ENCODE measurements at regions not wholly inside any gene's neighbourhood (a gene's known extent, or its start where the extent isn't known, plus 50 kb on each side); places are given as distances from the start of the nearest gene placed in this dataset.
"Not testable (repeated sequence)": the region's sequence is repeated elsewhere in the genome, so short reads cannot be mapped to it uniquely, and the experiment has no call there.

DNA sequence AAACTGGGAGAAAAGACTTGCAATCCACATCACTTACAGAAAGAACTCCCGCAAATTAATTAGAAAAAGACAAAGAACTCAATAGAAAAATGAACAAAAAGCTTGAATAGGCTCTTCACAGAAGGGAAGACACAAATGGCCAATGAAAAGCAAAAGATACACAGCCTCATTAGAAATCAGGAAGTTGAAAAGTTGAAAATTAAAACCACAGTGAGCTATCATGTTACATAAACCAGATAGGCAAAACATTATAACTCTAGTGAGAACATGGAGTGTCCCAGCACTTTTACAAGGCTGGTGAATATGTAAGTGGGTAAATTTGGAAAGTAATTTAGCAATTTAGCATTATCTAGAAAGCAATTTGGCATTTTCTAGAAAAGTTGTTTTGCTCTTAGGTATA, 158.4 kb upstream of the RASSF8 start:
- Histone ChIP-seq H3K9ac (ENCODE audit: low read length) (no peak overlapping the region), H3K9me3 (ENCODE audit: control insufficient read depth, low read length) (no peaks in the 10 kb centered on the region), H2BK12ac (ENCODE audit: low read length in 2 of 2) (no peak overlapping the region), H4K8ac (ENCODE audit: low read length) (no peak overlapping the region), H2AFZ (ENCODE audit: low read depth, low read length) (no peak overlapping the region), H3K4me1 (ENCODE audit: control insufficient read depth, insufficient read depth, low read depth, low read length) (no peaks in the 10 kb centered on the region), H3K18ac (ENCODE audit: low read depth in 1 of 2, low read length in 2 of 2) (no peak overlapping the region), H3K4me3 (ENCODE audit: insufficient read depth in 1 of 2, low read depth in 1 of 2, low read length in 2 of 2) (no peak overlapping the region), H3K23ac (ENCODE audit: low read length in 2 of 2) (no peak overlapping the region), H3K36me3 (ENCODE audit: control insufficient read depth in 1 of 2, insufficient read depth in 2 of 2, low read depth in 1 of 2, low read length in 2 of 2) (no peaks in the 10 kb centered on the region), H3K4me2 (ENCODE audit: low read length, poor library complexity, severe bottlenecking) (no peak overlapping the region), H3K79me1 (replicated peaks; ENCODE audit: low read length, poor library complexity, severe bottlenecking) (no peaks in the 10 kb centered on the region), H2BK5ac (ENCODE audit: low read depth, low read length, poor library complexity, severe bottlenecking) (no peak overlapping the region), H2AK5ac (ENCODE audit: low read length, severe bottlenecking) (no peak overlapping the region), H3K27ac (ENCODE audit: low read length, poor library complexity, severe bottlenecking) (no peak overlapping the region), H3K14ac (ENCODE audit: low read length in 2 of 2) (no peak overlapping the region), H4K91ac (ENCODE audit: low read length) (no peak overlapping the region), H3K27me3 (ENCODE audit: control insufficient read depth in 1 of 2, insufficient read depth in 1 of 2, low read length in 2 of 2) (no peaks in the 10 kb centered on the region), H3K4ac (ENCODE audit: low read depth in 1 of 2, low read length in 2 of 2) (no peak overlapping the region), H2BK15ac (ENCODE audit: low read depth, poor library complexity, severe bottlenecking) (no peak overlapping the region), H2BK120ac (ENCODE audit: low read depth, low read length) (no peak overlapping the region)
- no peak for DNase-seq
- 100% methylated on average over 1 of the region's 1 CpG for WGBS

DNA sequence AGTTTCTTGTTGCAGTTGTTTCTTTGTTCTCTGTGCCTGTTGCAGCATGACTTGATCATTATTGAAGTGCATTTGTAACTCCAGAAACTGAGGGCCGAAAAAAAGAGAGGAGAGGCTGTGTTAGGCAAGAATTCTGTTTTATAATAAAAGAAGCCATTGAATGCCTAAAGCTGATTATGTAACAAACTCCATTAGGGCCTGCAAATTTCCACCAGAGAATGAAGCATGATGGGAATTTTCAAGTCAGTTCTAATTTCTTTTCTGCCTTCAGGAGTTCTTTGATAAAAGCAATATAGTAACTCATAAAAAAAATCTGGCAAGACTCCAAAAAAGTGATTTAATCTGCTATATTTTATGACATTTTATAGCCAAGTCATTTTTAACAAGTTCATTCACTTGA, 156.7 kb upstream of the RASSF8 start:
- H3K4me1 ChIP-seq (ENCODE audit: control insufficient read depth, insufficient read depth, low read depth, low read length), result no peaks in the 10 kb centered on the region
- H3K9me3 ChIP-seq (ENCODE audit: control insufficient read depth, low read length), result no peaks in the 10 kb centered on the region
- no peak overlapping the region for H3K14ac ChIP-seq (ENCODE audit: low read length in 2 of 2)
- no peak overlapping the region for H2BK12ac ChIP-seq (ENCODE audit: low read length in 2 of 2)
- H4K91ac ChIP-seq (ENCODE audit: low read length), result no peak overlapping the region
- no peak overlapping the region for H3K9ac ChIP-seq (ENCODE audit: low read length)
- H3K23ac ChIP-seq (ENCODE audit: low read length in 2 of 2), result no peak overlapping the region
- H3K4ac ChIP-seq (ENCODE audit: low read depth in 1 of 2, low read length in 2 of 2), result no peak overlapping the region
- no peak overlapping the region for H2BK15ac ChIP-seq (ENCODE audit: low read depth, poor library complexity, severe bottlenecking)
- no peak overlapping the region for H2BK120ac ChIP-seq (ENCODE audit: low read depth, low read length)
- no peaks in the 10 kb centered on the region for H3K79me1 ChIP-seq (replicated peaks; ENCODE audit: low read length, poor library complexity, severe bottlenecking)
- no peaks in the 10 kb centered on the region for H3K36me3 ChIP-seq (ENCODE audit: control insufficient read depth in 1 of 2, insufficient read depth in 2 of 2, low read depth in 1 of 2, low read length in 2 of 2)
- H3K18ac ChIP-seq (ENCODE audit: low read depth in 1 of 2, low read length in 2 of 2), result no peak overlapping the region
- WGBS, result 89% methylated on average over 1 of the region's 1 CpG
- H3K27ac ChIP-seq (ENCODE audit: low read length, poor library complexity, severe bottlenecking), result no peak overlapping the region
- no peak for DNase-seq
- no peak overlapping the region for H2BK5ac ChIP-seq (ENCODE audit: low read depth, low read length, poor library complexity, severe bottlenecking)
- no peaks in the 10 kb centered on the region for H3K27me3 ChIP-seq (ENCODE audit: control insufficient read depth in 1 of 2, insufficient read depth in 1 of 2, low read length in 2 of 2)
- no peak overlapping the region for H2AK5ac ChIP-seq (ENCODE audit: low read length, severe bottlenecking)
- no peak overlapping the region for H4K8ac ChIP-seq (ENCODE audit: low read length)
- H2AFZ ChIP-seq (ENCODE audit: low read depth, low read length), result no peak overlapping the region
- no peak overlapping the region for H3K4me2 ChIP-seq (ENCODE audit: low read length, poor library complexity, severe bottlenecking)
- H3K4me3 ChIP-seq (ENCODE audit: insufficient read depth in 1 of 2, low read depth in 1 of 2, low read length in 2 of 2), result no peak overlapping the region

DNA sequence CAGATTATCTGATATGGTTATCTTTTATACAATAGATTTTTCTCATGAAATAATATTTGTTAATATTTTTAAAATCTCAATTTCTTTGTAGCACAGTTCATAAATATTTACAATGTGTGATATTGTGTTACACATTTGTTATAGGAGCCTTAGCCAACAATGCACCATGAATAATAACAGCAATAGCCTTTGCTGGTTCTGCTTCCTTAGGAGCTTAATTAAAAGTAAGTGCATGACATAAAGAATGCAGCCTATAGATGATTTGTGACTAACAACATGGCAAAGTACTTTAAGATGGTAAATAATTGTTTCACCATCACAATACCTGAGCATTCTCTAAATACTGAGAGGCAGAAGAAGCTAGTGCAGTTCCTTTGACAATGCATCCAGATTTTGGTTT, 156.3 kb upstream of the RASSF8 start:
- Histone ChIP-seq H3K9me3 (ENCODE audit: control insufficient read depth, low read length) (no peaks in the 10 kb centered on the region), H3K27ac (ENCODE audit: low read length, poor library complexity, severe bottlenecking) (no peak overlapping the region), H3K4me2 (ENCODE audit: low read length, poor library complexity, severe bottlenecking) (no peak overlapping the region), H2BK15ac (ENCODE audit: low read depth, poor library complexity, severe bottlenecking) (no peak overlapping the region), H3K79me1 (replicated peaks; ENCODE audit: low read length, poor library complexity, severe bottlenecking) (no peaks in the 10 kb centered on the region), H4K91ac (ENCODE audit: low read length) (no peak overlapping the region), H4K8ac (ENCODE audit: low read length) (no peak overlapping the region), H2AK5ac (ENCODE audit: low read length, severe bottlenecking) (no peak overlapping the region), H3K36me3 (ENCODE audit: control insufficient read depth in 1 of 2, insufficient read depth in 2 of 2, low read depth in 1 of 2, low read length in 2 of 2) (no peaks in the 10 kb centered on the region), H2BK12ac (ENCODE audit: low read length in 2 of 2) (no peak overlapping the region), H3K4me1 (ENCODE audit: control insufficient read depth, insufficient read depth, low read depth, low read length) (no peaks in the 10 kb centered on the region), H2BK120ac (ENCODE audit: low read depth, low read length) (no peak overlapping the region), H2AFZ (ENCODE audit: low read depth, low read length) (no peak overlapping the region), H3K4ac (ENCODE audit: low read depth in 1 of 2, low read length in 2 of 2) (no peak overlapping the region), H2BK5ac (ENCODE audit: low read depth, low read length, poor library complexity, severe bottlenecking) (no peak overlapping the region), H3K18ac (ENCODE audit: low read depth in 1 of 2, low read length in 2 of 2) (no peak overlapping the region), H3K27me3 (ENCODE audit: control insufficient read depth in 1 of 2, insufficient read depth in 1 of 2, low read length in 2 of 2) (no peaks in the 10 kb centered on the region), H3K4me3 (ENCODE audit: insufficient read depth in 1 of 2, low read depth in 1 of 2, low read length in 2 of 2) (no peak overlapping the region), H3K9ac (ENCODE audit: low read length) (no peak overlapping the region), H3K14ac (ENCODE audit: low read length in 2 of 2) (no peak overlapping the region), H3K23ac (ENCODE audit: low read length in 2 of 2) (no peak overlapping the region)
- DNase-seq, result no peak

DNA sequence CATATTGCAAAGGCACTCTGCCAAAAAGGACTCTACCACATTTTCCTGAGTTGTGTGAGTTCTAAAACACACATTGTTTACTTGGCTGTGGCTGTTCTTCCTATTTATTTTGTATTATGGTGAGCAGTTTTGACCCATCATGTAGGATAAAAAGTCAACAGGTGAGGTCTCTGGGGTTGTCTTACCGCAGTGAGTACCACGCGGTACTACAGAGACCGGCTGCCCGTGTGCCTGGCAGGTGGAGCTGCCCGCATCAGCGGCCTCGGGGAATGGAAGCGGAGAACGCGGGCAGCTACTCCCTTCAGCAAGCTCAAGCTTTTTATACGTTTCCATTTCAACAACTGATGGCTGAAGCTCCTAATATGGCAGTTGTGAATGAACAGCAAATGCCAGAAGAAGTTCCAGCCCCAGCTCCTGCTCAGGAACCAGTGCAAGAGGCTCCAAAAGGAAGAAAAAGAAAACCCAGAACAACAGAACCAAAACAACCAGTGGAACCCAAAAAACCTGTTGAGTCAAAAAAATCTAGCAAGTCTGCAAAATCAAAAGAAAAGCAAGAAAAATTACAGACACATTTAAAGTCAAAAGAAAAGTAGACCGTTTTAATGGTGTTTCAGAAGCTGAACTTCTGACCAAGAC, 155.3 kb upstream of the RASSF8 start:
- WGBS, result 96% methylated on average over 12 of the region's 13 CpGs
- not testable (repeated sequence) for H3K9ac ChIP-seq (ENCODE audit: low read length); H4K8ac ChIP-seq (ENCODE audit: low read length); H2AFZ ChIP-seq (ENCODE audit: low read depth, low read length); H3K9me3 ChIP-seq (ENCODE audit: control insufficient read depth, low read length); H3K4ac ChIP-seq (ENCODE audit: low read depth in 1 of 2, low read length in 2 of 2); H2BK15ac ChIP-seq (ENCODE audit: low read depth, poor library complexity, severe bottlenecking); H3K4me1 ChIP-seq (ENCODE audit: control insufficient read depth, insufficient read depth, low read depth, low read length); H2AK5ac ChIP-seq (ENCODE audit: low read length, severe bottlenecking); H3K23ac ChIP-seq (ENCODE audit: low read length in 2 of 2); H3K18ac ChIP-seq (ENCODE audit: low read depth in 1 of 2, low read length in 2 of 2); H2BK120ac ChIP-seq (ENCODE audit: low read depth, low read length); H2BK5ac ChIP-seq (ENCODE audit: low read depth, low read length, poor library complexity, severe bottlenecking); H3K14ac ChIP-seq (ENCODE audit: low read length in 2 of 2); H3K36me3 ChIP-seq (ENCODE audit: control insufficient read depth in 1 of 2, insufficient read depth in 2 of 2, low read depth in 1 of 2, low read length in 2 of 2); H3K4me2 ChIP-seq (ENCODE audit: low read length, poor library complexity, severe bottlenecking); H3K4me3 ChIP-seq (ENCODE audit: insufficient read depth in 1 of 2, low read depth in 1 of 2, low read length in 2 of 2); H3K27ac ChIP-seq (ENCODE audit: low read length, poor library complexity, severe bottlenecking); H4K91ac ChIP-seq (ENCODE audit: low read length); H3K79me1 ChIP-seq (replicated peaks; ENCODE audit: low read length, poor library complexity, severe bottlenecking); H3K27me3 ChIP-seq (ENCODE audit: control insufficient read depth in 1 of 2, insufficient read depth in 1 of 2, low read length in 2 of 2); H2BK12ac ChIP-seq (ENCODE audit: low read length in 2 of 2); DNase-seq
